ENCODE measurements at regions not wholly inside any gene's neighbourhood (a gene's known extent, or its start where the extent isn't known, plus 50 kb on each side); places are given as distances from the start of the nearest gene placed in this dataset.
"Not testable (repeated sequence)": the region's sequence is repeated elsewhere in the genome, so short reads cannot be mapped to it uniquely, and the experiment has no call there.

DNA sequence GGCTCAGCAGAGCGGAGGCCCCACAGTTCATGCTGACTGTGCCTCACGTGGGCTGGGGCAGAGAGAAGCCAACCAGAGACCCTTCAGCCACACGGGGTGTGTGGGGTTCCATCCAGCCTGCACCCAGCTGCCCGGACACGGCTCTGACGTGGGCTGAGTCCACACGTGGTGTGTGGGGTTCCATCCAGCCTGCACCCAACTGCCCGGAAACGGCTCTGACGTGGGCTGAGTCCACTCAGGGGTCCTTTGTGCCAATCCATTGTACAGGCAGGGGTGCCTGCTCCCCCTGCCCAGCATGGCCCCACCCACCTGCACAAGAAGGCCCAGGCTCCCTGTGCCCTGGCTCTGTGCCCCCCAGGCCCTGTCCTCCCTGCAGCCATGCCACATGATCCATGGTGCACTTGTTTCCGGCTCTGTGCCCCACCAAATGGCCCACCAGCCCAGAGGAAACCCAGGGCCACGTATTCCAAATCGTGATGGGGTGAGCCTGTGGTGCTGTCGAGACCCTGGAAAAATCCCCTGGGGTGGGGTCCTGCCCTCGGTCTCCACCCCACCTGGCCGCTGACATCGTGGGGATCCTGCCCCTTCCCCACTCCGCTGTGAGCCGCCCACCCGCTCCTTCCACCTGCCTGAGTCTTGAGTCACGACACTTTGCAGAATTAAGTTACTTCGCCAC, 99.3 kb upstream of the SFSWAP start:
- DNase-seq: no peak

DNA sequence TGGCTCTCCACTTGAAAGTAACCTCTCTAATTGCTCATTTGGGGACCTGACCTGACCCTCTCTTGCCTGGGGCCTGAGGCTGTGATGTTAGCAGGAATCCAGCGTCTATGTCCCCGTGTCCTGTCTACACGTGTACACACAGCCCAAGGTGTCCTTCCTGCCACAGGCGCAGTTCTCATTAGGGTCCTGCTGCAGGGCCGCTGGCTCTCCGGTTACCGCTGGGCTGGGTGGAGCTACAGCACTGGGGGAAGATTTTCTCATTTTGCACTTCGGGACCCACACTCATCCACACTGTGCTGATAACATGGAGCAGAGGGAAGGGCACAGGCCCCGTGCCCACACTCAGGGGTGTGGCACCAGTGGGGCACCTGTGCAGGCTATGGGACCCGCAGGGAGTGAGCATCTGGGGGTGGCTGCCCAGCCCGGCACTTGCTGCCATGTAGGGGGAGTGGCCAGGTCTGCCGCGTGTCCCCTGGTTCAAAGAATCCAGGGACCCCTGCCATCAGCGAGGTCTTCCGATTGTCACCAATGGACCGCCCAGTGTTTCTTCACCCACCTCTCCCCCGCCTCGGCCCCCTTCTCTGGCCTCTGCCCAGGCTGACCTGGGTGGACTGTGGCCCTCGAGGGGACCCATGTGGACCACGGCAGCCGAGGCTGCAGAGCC, 98.7 kb upstream of the SFSWAP start:
- DNase-seq: no peak

DNA sequence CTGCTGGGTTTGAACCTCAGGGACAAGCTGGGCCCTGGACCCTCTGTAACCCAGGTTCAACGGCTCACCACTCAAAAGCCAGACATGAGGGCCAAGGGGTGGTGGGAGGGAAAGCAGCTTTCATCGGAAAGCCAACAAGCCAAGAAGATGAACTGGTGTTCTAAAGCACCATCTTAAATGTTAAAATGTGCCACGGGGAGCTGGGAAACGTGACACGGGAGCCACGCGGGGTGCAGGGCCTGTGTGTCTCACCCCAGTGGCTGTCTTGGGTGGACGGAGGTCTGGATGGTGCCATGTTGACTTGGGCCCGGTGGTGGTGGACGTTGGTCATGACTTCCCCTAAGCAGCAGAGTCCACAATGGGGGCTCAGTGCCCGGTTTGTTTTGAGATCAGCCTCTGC, 97.7 kb upstream of the SFSWAP start:
- DNase-seq: no peak

DNA sequence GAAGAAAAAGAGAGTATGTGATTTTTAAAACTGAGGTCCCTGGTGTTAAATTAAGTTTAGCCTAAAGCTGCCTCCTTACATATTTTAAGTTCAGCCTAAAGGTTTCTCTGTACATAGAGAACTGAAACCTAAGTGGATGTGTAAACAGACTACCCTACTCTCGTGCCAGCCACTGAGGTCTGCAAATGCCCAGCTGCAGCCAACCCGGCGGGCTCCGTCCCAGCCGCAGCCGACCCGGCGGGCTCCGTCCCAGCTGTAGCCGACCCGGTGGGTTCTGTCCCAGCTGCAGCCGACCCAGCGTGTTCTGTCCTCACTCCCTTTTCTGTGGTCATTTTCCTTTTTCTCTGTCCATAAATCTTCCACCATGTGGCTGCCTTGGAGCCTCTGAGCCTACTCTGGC, 97.2 kb upstream of the SFSWAP start:
- DNase-seq: peak; percentile 77

DNA sequence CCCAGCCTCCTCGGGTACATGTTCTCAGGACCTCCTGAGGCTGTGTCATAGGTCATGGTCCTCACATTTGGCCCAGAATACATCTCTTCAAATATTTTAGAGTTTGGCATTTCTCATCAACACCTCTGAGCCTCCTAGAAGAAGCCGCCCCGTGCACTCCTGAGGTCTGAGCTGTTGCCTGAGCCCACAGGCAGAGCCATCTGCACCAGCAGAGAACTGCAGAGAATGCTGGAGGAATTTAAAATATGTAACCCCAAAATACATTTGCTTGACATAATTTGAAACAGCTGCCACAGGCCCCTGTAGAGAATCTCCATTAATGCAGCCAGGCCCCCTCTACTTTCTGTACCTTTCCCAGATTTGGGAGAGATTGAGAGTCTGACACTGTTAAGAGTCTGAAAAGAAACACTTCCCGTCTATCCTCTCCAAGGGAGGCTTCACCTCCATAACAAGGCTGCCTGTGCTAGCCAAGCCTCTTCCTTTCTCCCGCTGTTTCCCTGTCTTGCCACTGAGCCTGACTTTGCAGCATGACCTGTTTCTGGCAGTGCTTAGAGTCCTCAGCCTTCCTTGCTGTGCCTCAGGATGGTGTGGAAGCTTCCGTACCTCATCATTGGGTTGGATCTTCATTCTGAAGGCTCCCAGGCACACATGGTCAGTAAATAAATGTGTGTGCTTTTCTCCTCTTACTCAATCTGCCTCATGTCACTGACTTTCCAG, 95.4 kb upstream of the SFSWAP start:
- DNase-seq: no peak

DNA sequence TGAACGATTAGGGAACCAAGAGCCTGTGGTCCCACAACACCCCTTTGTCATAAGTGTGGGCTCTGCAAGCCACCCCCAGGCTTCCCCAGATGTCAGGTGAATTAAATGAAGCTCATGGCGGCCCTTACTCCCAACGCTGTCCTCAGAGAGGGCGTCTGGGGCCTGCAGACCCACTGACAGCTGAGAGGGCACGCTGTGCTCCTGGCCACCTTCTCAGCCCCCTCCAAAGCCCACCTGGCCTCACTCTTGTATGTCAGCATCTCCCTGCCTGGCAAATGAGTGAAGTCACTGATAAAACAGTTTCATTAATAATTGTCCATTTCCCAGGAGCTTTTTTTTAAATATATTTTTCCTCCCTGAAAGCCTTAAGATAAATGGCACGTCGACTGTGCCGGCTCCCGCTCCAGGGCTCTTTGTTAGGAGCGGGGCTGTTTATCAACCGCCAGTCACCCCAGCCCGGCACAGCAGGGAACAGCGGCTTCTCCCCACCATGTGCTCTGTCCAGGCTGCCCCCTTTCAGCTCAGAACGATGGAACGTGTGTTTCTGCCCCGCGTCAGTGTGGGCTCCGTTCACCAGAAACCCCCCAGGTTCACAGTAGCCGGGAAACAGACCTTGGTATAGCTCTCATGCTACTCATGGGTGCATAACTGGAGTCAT, 94.7 kb upstream of the SFSWAP start:
- peak; percentile 49 for DNase-seq

DNA sequence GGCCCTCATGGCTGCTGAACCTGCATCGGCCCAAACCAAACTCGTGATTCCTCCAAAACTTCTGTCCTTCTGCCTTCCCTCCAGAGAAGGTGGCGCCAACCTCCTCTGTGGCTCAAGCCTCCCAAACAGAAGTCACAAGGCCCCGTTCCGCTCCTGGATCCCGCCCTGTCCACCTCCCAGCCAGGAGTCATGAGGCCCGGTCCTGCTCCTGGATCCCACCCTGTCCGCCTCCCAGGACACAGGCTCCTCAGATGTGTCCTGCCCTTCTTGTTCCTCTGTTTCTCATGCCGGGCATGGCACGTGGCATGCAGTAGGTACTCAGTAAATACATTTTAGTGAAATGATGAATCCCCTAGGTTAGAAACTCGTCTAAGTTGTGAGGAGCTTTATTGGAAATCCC, 94.2 kb upstream of the SFSWAP start:
- no peak for DNase-seq

DNA sequence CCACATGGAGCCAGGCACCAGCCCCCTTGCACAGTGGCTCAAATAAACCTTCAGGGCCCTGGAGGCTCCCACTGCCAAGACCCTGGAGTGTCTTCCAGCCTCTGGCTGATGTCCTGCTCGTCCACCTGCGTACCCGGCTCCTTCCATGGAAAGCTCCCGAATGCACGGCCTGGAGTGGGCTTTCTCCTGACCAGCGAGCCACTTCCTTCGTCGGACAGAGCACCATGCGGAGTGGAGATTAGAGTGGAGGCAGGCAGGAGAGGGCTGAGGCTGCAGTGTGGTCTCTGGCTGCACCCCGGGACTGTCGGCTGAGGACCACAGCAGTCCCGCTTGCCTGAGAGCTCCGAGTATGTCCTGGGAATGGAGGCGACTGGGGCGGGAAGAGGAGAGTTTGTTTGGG, 93.7 kb upstream of the SFSWAP start:
- no peak for DNase-seq

DNA sequence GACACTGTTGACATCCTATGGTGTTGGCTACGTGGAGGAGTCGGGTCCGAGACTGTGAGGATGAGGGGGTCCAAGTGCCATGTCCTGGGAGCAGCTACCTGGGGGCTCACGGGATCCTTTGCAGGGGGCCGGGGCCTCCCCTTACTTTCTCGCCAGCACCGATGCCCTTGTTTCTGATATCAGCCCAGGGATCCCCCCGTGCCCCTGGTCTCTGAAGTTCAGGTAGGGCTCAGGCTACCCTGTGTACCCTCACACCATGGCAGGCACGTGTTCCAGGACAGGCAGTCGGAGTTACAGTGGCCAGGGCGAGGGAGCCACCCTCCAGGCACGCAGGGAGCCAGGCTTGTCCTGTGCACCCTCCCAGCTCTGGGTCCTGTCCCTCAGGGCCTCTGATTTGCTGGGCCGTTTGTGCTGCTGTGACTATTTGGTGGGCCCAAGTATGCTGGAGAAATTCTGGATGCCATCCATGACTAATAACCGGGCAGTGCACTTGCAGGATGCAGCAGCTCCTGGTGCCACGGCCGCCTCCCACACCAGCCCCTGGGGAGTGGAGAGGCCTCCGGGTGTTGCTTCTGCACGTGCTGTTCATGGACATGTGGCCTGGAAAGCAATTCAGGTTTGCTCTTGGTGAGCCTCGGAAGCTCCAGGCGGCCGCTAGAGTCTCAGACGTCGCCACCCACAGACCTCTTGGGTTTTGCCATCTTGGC, 93.1 kb upstream of the SFSWAP start:
- no peak for DNase-seq

DNA sequence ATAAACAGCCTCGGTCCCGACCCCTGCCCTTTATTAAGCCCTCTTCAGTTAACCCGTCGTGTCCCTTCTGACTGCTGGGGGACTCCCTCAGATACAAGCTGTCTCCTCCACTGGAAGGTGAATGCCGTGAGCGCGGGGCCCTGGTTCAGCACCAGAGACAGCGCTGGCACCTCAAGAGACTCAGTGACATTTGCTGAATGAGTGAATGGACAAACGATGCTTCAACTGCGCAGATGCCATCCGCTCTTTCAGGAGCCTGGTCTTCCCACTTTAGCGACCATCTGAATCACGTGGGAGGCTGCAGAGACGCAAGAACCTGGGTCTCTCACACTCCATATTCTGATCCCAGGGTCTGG, 92.6 kb upstream of the SFSWAP start:
- DNase-seq: no peak

DNA sequence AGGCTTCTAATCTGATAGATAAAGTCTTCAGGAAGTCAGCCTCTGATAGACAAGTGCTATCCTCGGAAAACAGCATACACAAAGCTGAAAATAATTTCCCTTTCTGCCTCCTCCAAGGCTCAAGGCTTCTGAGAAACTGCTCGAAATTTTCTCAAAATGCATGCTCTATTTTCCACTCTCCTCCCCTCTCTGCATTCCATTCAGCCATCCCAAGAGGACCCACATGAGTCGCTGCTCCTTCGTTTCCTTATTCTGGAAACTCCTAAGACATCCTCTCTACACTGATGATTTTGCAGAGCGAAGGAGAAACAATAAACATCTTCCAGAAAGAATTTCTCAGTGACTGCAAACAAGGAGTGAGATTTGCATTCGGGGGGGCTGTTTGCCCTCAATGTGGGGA, 92.2 kb upstream of the SFSWAP start:
- no peak for DNase-seq

DNA sequence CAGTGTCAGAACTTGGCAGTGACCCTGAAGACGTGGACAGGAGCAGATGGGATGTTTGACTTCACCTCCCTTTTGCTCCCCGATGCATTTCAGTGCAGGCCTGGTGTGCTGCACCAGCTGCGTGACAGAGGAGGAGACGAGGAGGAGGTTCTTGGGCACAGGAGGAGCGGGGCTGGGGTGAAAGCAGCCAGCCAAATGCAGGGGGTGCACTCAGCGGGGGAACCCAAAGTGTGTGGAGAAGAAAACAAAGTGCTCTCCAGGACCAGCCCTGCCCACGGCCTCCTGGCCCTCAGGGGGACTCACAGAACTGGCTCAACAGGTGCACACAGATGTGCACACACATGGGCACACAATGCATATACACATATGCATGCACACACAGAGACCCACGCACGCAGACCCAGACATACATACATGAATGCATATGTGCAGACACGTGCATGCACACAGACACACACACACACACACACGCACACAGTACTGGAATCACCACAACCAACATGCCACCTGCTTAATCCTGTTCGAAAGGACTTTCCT, 91.7 kb upstream of the SFSWAP start:
- no peak for DNase-seq

DNA sequence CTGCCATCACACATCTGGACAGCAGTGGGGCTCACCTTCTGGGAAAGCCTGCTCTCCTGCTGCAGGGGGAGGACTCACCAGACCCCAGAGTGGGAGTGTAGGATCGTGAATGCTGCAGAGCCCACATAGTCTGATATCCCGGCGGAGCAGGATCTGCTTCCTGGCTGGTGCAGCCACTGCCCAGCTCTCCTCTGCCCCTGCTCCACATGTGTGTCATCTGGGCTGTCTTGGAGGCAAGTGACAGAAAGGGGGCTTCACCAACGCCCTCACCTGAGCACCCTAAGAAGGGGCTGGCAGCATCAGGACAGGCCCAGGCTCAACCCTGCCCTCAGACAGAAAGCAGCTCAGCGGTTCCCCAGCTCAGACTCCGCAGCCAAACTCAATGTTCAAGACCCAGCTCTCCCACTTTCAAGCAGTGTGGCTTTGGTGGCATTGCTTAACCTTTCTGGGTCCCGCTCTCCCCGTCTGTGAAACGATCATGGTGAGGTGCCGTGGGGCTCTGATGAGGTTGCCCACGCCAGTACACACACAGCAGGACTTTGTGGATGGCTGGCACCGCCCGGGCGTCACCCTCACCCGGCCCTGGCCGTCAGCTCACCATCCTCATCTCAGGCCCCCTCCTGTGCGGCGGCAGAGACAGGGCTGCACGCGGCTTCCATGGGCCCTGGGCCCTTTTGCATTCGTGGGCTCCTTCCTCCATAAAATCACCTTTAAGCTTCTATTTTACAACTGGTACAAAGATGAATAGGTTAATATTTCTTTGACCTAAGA, 91.0 kb upstream of the SFSWAP start:
- no peak for DNase-seq

DNA sequence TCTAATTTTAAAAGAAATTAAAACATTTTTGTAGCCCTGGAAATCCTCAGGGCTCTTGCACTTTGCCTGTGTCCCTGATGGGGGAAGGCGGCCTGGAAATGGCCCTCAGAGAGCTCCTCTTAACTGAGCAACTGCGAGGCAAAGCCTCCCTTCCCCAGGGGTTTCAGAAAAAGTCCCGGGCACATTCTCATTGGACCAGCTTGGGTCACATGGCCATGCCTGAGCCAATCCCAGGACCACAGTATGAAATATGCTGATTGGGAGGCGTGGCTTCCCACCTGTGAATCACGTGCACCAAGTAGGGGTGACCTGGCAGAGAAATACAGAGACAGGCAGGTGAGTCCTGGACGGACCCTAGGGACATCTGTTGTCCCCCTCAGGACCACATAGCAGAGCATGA, 90.4 kb upstream of the SFSWAP start:
- DNase-seq: no peak

DNA sequence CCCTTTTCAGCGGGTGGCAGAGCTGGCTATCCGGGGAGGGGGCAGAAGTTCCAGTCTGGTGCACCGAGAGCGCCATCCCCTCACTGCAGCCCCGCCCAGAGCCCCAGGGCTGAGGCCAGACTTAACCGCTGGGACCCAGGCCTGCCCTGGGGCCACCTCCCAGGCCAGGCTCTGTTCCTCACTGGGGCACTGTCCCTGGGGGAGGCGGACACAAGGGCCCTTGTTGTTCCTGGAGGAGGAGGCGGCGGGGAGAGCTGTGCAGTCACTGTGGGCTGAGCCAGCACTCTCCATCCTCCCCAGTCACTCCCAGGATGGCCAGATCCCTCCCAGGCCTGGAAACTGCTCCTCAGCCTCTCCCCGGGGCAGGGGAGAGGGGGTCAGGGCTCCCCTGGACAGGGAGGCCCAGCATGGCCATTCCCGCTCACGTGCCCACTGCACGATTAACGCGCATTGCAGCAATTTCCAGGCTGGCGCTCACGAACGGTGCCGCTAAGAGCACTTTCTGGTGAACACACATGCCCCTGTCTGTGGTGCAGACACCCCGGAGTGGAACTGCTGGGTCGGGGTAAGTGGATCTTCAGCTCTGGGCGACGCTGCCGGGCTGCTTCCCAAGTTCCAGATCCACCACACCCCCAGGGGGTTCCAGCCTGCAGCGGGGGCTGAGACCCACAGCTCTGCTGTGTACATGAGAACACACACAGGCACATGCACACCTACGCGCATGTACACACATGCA, 89.8 kb upstream of the SFSWAP start:
- DNase-seq: no peak

DNA sequence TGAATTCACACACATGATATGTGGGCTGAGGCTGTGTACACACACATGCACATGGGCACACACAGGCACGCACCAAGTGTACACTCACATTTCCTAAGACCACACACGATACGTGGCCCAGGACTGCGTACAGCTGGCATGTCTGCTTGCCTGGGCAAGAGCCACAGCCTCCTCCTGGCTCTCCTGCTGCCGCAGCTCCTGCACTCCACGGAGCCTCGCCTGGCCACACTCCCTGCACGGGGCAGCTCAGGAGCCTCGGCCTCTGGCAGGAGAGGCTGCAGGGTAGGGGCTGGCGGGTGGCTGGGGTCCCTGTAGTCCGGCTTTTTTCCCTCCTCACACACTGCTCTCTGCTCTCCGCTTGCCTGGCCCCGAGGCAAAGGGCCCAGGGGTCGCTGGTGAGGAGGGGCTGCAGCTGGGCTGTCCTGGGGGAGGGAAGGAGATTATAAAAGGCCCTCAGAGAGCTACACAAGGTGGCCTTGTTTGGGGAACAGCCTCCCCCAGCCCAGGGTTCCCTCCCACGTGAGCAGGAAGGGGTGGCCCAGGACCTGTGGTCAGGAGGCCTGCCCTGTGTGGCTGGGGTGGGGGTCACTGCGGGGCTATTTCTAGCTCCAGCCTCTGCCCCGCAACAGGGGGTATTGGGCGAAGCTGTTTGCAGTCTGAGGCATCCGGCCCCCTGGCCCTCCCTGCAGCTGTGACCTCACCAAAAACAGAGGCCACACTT, 89.0 kb upstream of the SFSWAP start:
- DNase-seq: peak; percentile 38

DNA sequence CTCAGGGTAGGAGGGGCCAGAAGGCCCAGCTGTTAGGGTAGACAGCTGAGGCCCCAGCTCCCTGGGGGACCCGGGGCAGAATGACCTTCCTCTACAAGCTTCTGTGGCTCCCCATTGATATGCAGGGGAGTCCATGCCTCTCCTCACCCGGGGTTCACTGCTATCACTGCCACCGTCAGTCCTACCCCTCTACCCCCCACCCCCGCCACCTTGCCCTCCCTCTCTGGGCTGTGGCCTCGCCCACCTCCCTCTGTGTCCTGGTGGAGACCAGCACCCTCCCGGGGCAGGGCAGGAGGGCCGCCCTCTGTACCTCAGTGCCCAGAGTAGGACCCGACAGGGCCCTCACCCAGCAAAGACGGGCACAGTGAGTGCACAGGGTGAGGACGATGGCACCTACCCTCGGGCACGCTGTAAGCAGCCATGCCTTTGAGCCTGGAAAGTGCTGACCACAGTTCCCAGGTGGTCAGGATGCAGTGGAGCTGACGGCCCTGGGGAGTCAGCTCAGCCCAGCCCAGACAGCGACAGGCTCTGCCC, 88.4 kb upstream of the SFSWAP start:
- no peak for DNase-seq

DNA sequence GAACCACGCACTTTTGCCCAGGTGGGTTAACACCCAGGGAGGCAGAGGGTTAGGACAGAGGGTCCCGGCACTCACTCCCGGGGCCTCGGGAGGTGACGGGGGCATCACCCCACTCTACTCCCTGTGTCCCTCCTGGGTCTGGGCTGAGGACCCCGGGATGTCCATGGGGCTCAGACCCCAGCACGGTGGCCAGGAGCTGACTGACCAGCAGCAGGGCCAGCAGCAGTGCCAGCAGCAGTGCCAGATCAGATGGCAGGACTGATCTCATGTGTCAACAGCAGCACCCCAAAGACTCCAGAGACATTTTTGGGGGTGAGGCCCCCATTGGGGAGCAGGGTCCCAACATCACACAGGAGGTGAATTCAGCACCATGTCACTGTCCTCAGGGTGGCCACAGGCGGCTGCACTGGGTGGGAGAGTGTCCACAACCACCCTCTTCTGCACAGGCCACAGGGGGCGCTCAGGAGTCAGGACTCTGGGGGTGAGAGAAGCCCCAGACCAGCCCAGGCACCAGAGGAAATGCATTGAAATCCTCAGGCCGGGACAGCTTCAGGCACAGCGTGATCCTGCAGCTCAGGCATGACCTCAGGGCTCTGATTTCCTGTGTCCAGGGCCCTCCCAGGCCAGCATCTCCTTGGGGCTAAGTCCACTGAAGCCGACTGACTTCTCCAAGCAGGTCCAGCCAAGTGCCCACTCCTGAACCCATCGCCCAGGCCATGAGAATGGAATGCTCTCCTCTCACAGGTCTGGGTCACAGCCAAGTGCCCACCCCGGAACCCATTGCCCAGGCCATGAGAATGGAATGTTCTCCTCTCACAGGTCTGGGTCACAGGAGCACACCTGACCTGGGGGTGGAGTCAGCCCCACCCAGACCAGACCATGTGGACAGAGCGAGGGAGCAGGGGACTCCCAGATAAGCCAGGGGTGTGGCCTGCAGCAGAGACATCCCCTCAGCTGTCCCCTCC, 87.2 kb upstream of the SFSWAP start:
- DNase-seq: not testable (repeated sequence)

DNA sequence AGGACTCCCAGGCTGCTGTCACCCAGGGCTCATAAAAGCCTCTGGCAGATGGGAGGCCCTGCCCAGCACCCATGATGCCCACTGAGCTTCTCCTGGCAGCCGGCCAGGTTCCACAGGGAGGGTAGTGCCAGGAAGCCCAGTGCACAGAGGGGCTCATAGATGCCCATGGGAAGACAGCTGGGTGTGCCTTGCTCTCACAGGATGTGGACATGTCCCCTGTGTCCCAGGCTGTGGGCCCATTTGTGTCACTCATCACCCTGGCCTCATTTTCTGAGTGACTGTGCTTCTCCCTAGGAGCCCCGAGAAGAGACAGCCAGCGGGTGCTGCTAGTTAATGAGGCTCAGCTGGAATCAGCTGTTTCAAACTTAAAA, 86.5 kb upstream of the SFSWAP start:
- DNase-seq: not testable (repeated sequence)
